Transverse colon (tissue), 4 donors: ENCODE measurements at regions not wholly inside any gene's neighbourhood (a gene's known extent, or its start where the extent isn't known, plus 50 kb on each side); places are given as distances from the start of the nearest gene placed in this dataset.

Experiments
- DNase-seq: peaks from one replicate; pipeline ENCODE4 v3.0.0-alpha.2; 2019
- H3K27ac ChIP-seq, 4 donors: fragments of 200-600 bp; sonication (generic); 2 replicates each; pipeline ENCODE4 v1.5.1; 2016 to 2018; ENCODE audit warnings: inconsistent platforms in 4 of 4
- H3K27me3 ChIP-seq: fragments of 200-600 bp; sonication (generic); 2 replicates; pipeline ENCODE4 v1.5.1; 2017; ENCODE audit warnings: inconsistent platforms
- H3K36me3 ChIP-seq, 4 donors: fragments of 200-600 bp; sonication (generic); 2 replicates each; pipeline ENCODE4 v1.5.1; 2017 to 2019; ENCODE audit warnings: inconsistent platforms in 4 of 4
- H3K4me1 ChIP-seq, 4 donors: fragments of 200-600 bp; sonication (generic); 2 replicates each; pipeline ENCODE4 v1.5.1; 2017 to 2020; ENCODE audit warnings: inconsistent platforms in 4 of 4
- H3K4me3 ChIP-seq, 4 donors: fragments of 200-600 bp; sonication (generic); 1 replicate in 1 of 4; 2 replicates in 3 of 4; pipeline versions ENCODE4 v1.5.1 to v1.6.1; 2017 to 2019; ENCODE audit warnings: inconsistent platforms in 4 of 4
- H3K9me3 ChIP-seq, 2 donors: fragments of 200-600 bp; sonication (generic); 2 replicates each; pipeline ENCODE4 v1.5.1; 2017 to 2019; ENCODE audit warnings: inconsistent platforms in 2 of 2
- EP300 ChIP-seq: sonication (generic); formaldehyde crosslinking; IDR thresholded peaks from one replicate; pipeline ENCODE4 v1.6.1; 2017; ENCODE audit warnings: antibody characterized with exemption, low read depth
- POLR2A ChIP-seq: fragments of 450-650 bp; IDR thresholded peaks from one replicate; pipeline ENCODE4 v1.6.1; 2016; ENCODE audit warnings: antibody characterized with exemption, mild to moderate bottlenecking, moderate library complexity
- POLR2AphosphoS5 ChIP-seq, 3 donors: sonication (generic); formaldehyde crosslinking; IDR thresholded peaks; one replicate each; pipeline ENCODE4 v1.6.1; 2016; ENCODE audit warnings: antibody characterized with exemption in 3 of 3
- WGBS, 2 donors: methylation state at CpG; one replicate each; pipeline ENCODE4 v1.1.5; 2018; ENCODE audit warnings: low coverage in 1 of 2; 5-methylcytosine and 5-hydroxymethylcytosine counted together
- in situ Hi-C, 4 donors: fragments of 200-750 bp; cut with MboI; loops; one replicate each; pipeline versions ENCODE4 v1.15.0 to v1.15.1; 2017; ENCODE audit warnings: low sequenced_read_pairs in 3 of 4, low pct_ligation_motif_present in 1 of 4, low pct_unique_long_range_greater_than_20kb in 1 of 4
- intact Hi-C: fragments of 100-400 bp; cut with DNase I; formaldehyde crosslinking; loops from one replicate; pipeline ENCODE4 v1.15.1; 2023; ENCODE audit warnings: low total_unique reads
- TF ChIP-seq, protein P1 (sequence below), 5 experiments: fragments of 200-600 bp in 3 of 5; fragments of 450-650 bp in 2 of 5; sonication (generic) in 3 of 5; IDR thresholded peaks; 1 replicate in 2 of 5; 2 replicates in 3 of 5; pipeline ENCODE4 v1.5.1; 2016 to 2017; ENCODE audit warnings: antibody characterized with exemption in 5 of 5, inconsistent platforms in 3 of 5, mild to moderate bottlenecking in 2 of 5, moderate library complexity in 1 of 5

DNA sequence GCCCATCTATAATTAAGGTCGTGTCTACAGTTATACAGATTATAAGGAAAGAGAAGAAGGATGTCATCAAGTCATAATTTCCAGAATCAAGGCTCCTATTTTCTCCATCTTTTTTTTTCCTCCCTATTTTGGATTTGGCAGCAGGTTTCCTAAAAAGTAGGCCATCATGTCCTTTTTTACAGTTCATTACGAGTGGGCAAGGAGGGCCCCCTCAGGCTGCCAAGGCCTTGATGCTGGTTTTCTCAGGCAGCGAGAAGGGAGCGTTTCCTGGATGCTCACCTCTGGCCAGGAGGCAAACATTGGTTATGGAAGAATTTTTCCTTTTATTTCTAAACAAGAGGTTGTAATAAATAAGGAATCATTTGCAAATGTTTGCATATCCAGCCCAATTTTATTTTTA is 414.6 kb downstream of the DHX35 start:
- DNase-seq: no peak
- H3K4me3 ChIP-seq: no peak overlapping the region
- intact Hi-C loops (no loop called here), in situ Hi-C loops (no loop called here)
- WGBS, 2 donors: 67 to 72% methylated on average over 3 to 4 of the region's 4 CpGs
- TF ChIP-seq EP300 (no peak), POLR2A (no peak), POLR2AphosphoS5 (IDR thresholded peaks at IDR 0.05) (no peak)
- TF ChIP-seq, protein P1, sequence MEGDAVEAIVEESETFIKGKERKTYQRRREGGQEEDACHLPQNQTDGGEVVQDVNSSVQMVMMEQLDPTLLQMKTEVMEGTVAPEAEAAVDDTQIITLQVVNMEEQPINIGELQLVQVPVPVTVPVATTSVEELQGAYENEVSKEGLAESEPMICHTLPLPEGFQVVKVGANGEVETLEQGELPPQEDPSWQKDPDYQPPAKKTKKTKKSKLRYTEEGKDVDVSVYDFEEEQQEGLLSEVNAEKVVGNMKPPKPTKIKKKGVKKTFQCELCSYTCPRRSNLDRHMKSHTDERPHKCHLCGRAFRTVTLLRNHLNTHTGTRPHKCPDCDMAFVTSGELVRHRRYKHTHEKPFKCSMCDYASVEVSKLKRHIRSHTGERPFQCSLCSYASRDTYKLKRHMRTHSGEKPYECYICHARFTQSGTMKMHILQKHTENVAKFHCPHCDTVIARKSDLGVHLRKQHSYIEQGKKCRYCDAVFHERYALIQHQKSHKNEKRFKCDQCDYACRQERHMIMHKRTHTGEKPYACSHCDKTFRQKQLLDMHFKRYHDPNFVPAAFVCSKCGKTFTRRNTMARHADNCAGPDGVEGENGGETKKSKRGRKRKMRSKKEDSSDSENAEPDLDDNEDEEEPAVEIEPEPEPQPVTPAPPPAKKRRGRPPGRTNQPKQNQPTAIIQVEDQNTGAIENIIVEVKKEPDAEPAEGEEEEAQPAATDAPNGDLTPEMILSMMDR (IDR thresholded peaks at IDR 0.05): no peak
- no peaks in the 10 kb centered on the region for H3K36me3 ChIP-seq
- no peaks in the 10 kb centered on the region for H3K4me1 ChIP-seq
- H3K9me3 ChIP-seq: no peaks in the 10 kb centered on the region
- H3K27me3 ChIP-seq: no peaks in the 10 kb centered on the region
- no peak overlapping the region for H3K27ac ChIP-seq

DNA sequence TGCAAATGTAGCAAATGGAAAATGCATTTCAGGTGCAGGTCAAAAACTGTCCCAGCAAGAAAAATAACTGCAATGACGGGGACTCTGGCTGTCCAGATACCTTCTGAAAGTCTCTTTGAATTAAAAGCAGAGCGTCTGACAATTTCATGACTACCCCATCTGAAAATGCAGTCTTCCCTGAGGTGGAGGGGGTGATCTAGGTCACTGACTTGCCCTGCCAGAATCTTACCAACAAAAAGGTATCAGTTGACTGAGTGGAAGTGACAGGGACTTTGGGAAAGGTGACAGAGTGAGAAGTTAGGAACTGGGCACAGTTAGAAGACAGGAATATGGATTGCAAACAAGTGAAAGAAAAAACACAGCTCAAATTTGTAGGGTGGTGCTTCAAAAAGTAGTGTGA is 402.2 kb downstream of the DHX35 start:
- no peak overlapping the region for H3K4me3 ChIP-seq
- in situ Hi-C loops: no loop called here
- no peaks in the 10 kb centered on the region for H3K36me3 ChIP-seq
- no peaks in the 10 kb centered on the region for H3K4me1 ChIP-seq
- no peak for DNase-seq
- no peaks in the 10 kb centered on the region for H3K9me3 ChIP-seq
- H3K27ac ChIP-seq: no peak overlapping the region
- TF ChIP-seq EP300: no peak
- TF ChIP-seq POLR2A: no peak
- TF ChIP-seq POLR2AphosphoS5 (IDR thresholded peaks at IDR 0.05): no peak
- TF ChIP-seq, protein P1 (IDR thresholded peaks at IDR 0.05): no peak
- WGBS, 2 donors: 88 to 90% methylated on average over 2 of the region's 2 CpGs
- no peaks in the 10 kb centered on the region for H3K27me3 ChIP-seq
- intact Hi-C loops: no loop called here

DNA sequence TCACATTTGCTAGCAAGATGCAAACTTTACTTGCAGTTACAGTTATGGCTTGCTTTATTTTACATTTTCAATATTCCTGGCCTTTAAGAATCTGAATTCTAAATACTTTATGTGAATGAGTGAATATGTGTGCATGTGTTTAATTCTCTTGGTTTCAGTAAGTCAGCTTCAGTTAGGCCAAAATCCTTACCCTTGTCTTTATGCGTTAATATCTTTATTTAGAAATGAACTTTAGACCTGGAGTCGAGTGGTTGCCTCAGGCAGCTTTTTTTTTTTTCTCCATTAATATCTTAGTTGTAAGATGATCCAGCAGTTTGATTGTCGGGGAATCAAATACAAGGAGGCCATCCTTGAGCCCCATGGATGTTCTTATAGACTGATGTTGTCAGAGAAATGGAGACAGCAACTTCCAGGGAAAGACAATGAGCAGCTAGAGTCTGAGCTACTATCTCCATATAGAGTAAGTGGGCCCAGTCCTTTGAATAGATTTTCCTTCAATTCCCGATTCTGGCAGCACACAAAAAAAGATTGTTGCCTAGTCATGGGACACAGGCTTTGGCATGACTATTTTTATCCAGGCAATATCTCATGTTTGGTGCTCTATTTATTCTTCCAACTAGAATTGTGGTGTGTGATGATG is 398.0 kb downstream of the DHX35 start:
- in situ Hi-C loops (no loop called here), intact Hi-C loops (no loop called here)
- Histone ChIP-seq H3K4me1 (no peaks in the 10 kb centered on the region), H3K9me3 (no peaks in the 10 kb centered on the region), H3K36me3 (no peaks in the 10 kb centered on the region), H3K27ac (no peak overlapping the region), H3K27me3 (no peaks in the 10 kb centered on the region), H3K4me3 (no peak overlapping the region)
- TF ChIP-seq POLR2A: no peak
- no peak for TF ChIP-seq EP300
- TF ChIP-seq, protein P1 (IDR thresholded peaks at IDR 0.05): no peak
- no peak for TF ChIP-seq POLR2AphosphoS5 (IDR thresholded peaks at IDR 0.05)
- no peak for DNase-seq
- WGBS, 2 donors: 61 to 66% methylated on average over 4 of the region's 4 CpGs

DNA sequence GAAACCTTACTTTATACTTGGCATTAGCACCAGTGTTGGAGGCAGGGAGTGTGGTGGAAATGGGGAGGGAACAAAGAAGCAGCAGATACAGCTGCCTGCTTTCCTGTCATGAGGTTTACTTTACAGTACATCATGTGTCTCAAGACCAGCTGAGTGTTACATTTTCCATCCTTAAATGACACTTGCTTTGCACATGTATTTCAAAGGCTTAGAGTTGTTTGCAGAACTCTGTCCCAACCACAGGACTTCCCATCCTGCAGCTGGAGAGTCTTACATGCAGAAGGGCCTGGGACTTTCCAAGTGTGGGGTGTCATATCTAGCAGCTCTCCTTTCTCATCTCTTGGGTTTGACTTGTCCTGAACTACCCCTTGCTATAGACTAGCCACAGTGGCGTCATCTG is 395.9 kb downstream of the DHX35 start:
- 33 to 53% methylated on average over 1 of the region's 1 CpG for WGBS, 2 donors

More for the DNA sequence above, 395.9 kb downstream of the DHX35 start:
- Histone ChIP-seq H3K27me3 (no peaks in the 10 kb centered on the region), H3K36me3 (no peaks in the 10 kb centered on the region), H3K27ac (no peak overlapping the region), H3K4me1 (no peaks in the 10 kb centered on the region), H3K9me3 (no peaks in the 10 kb centered on the region), H3K4me3 (no peak overlapping the region)
- TF ChIP-seq, protein P1 (IDR thresholded peaks at IDR 0.05): no peak
- TF ChIP-seq POLR2A (no peak), POLR2AphosphoS5 (IDR thresholded peaks at IDR 0.05) (peak in 1 of 3 donors; percentile 7), EP300 (no peak)
- intact Hi-C loops: no loop called here
- DNase-seq: no peak
- in situ Hi-C loops: no loop called here
